Heart left ventricle (tissue), 16 donors: ENCODE measurements at regions not wholly inside any gene's neighbourhood (a gene's known extent, or its start where the extent isn't known, plus 50 kb on each side); places are given as distances from the start of the nearest gene placed in this dataset.

Experiments used
- ATAC-seq, 4 donors: fragments of 200-7000 bp; cut with Tn5 transposase; one replicate each; pipeline ENCODE4 v1.9.1; 2020 to 2022; ENCODE audit warnings: moderate library complexity in 4 of 4, mild to moderate bottlenecking in 3 of 4, moderate number of reproducible peaks in 1 of 4
- DNase-seq, 5 donors: peaks; one replicate each; pipeline ENCODE4 v3.0.0-alpha.2; 2020
- H3K27ac ChIP-seq, 12 donors: fragments of 200-600 bp; sonication (generic) in 4 of 12; one replicate each; pipeline versions ENCODE4 v1.5.0 to v1.8.0; 2016 to 2022; ENCODE audit warnings: mild to moderate bottlenecking in 2 of 12
- H3K27me3 ChIP-seq, 9 donors: fragments of 200-600 bp; sonication (generic) in 2 of 9; one replicate each; pipeline versions ENCODE4 v1.5.1 to v1.8.0; 2016 to 2022; ENCODE audit warnings: mild to moderate bottlenecking in 3 of 9
- H3K36me3 ChIP-seq, 9 donors: fragments of 200-600 bp; sonication (generic) in 2 of 9; one replicate each; pipeline versions ENCODE4 v1.5.0 to v1.8.0; 2018 to 2022; ENCODE audit warnings: mild to moderate bottlenecking in 2 of 9
- H3K4me1 ChIP-seq, 12 donors: fragments of 200-600 bp; sonication (generic) in 4 of 12; one replicate each; pipeline versions ENCODE4 v1.5.0 to v1.8.0; 2016 to 2022; ENCODE audit warnings: mild to moderate bottlenecking in 3 of 12
- H3K4me3 ChIP-seq, 12 donors: fragments of 200-600 bp; sonication (generic) in 4 of 12; one replicate each; pipeline versions ENCODE4 v1.5.0 to v1.8.0; 2017 to 2022; ENCODE audit warnings: mild to moderate bottlenecking in 9 of 12, moderate library complexity in 4 of 12
- H3K9me3 ChIP-seq, 12 donors: fragments of 200-600 bp; sonication (generic) in 4 of 12; one replicate each; pipeline versions ENCODE4 v1.5.0 to v1.8.0; 2016 to 2022; ENCODE audit warnings: mild to moderate bottlenecking in 1 of 12
- CTCF ChIP-seq, 12 donors: fragments of 200-600 bp; sonication (generic) in 4 of 12; IDR thresholded peaks; one replicate each; pipeline versions ENCODE4 v1.5.0 to v1.8.0; 2018 to 2022; ENCODE audit warnings: antibody characterized with exemption in 12 of 12, mild to moderate bottlenecking in 5 of 12
- POLR2A ChIP-seq, 2 donors: fragments of 450-650 bp; IDR thresholded peaks; one replicate each; pipeline ENCODE4 v1.6.1; 2017; ENCODE audit warnings: antibody characterized with exemption in 2 of 2, mild to moderate bottlenecking in 2 of 2, moderate library complexity in 2 of 2
- WGBS, 4 donors: extraction: QIAGEN DNeasy Blood & Tissue Kit in 2 of 4; methylation state at CpG; one replicate each; pipeline versions ENCODE4 v1.1.5 to v1.1.7; 2013 to 2018; 5-methylcytosine and 5-hydroxymethylcytosine counted together
- intact Hi-C, 10 donors: fragments of 100-400 bp; cut with DNase I; formaldehyde crosslinking; loops; one replicate each; pipeline versions ENCODE4 v1.11.1 to v1.14.2; 2022
- donor health status: ischemic (EF 13 %, LVEDD 7.1; RV severe dilation, severe dysfunction).
- donor health status: healthy with polysubstance abuse.
- donor health status: DM: no; HTN: yes; CAD: no.
- donor health status: DM: no; HTN: no; CAD: no.
- donor health status: ischemic (EF 25% LVEDD 6.9; RV normal size, moderate dysfunction).
- donor health status: ischemic (EF 25% LVEDD 5.7; RV mildly dilated, moderate dysfunction).
- donor health status: healthy.
- donor health status: DM: yes; HTN: yes; CAD: no.
- donor health status: ischemic (EF 35%, LVEDD 5.7; RV mildly dilated, moderate dysfunction).
- donor health status: nonischemic (EF 11% LVEDD 7.7; RV severe dilation, severe dysfunction).
- donor health status: DM: yes; HTN: yes; CAD: no.
- donor health status: PGD.
- donor health status: ischemic (EF 29% LVEDD 5.4; RV normal size, mild dysfunction).
- donor health status: nonischemic (EF 23%, LVEDD 6.1; RV moderate dilation, normal function).

DNA sequence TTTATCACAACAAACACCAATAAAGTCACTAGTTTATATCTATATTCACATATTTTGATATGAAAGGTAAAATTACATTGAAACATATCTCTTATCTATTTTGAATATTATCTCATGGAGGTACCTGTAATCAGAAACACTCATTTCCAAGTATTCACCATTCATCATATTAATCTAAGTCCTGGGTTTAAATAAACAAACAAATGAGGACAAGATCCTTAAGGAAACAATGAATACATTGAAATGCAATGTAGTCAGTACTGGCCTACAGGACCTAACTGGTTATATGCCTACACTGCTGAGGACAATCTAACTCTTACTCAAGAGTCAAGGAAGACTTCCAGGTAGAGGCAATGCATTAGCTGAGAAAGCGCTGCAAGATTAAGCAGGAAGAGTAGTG is 1411.9 kb upstream of the RAG2 start:
- no peaks in the 10 kb centered on the region for H3K36me3 ChIP-seq
- ATAC-seq (no peak), DNase-seq (no peak)
- H3K27ac ChIP-seq, result no peak overlapping the region
- intact Hi-C loops, result no loop called here
- H3K9me3 ChIP-seq, result no peaks in the 10 kb centered on the region
- 85 to 97% (median 94%) methylated on average over 1 of the region's 1 CpG for WGBS, 4 donors
- no peaks in the 10 kb centered on the region for H3K27me3 ChIP-seq
- peaks cover 0 to 12% (median 0%) of the 10 kb centered on the region in 12 donors for H3K4me1 ChIP-seq
- TF ChIP-seq CTCF (IDR thresholded peaks at IDR 0.05) (no peak), POLR2A (IDR thresholded peaks at IDR 0.05) (no peak)
- H3K4me3 ChIP-seq, result no peak overlapping the region

GRCh38 chr11:38006466-38006865 is 1408.4 kb upstream of the RAG2 start:
- Histone ChIP-seq H3K4me3 (no peak overlapping the region), H3K27me3 (no peaks in the 10 kb centered on the region), H3K4me1 (no peaks in the 10 kb centered on the region), H3K27ac (no peak overlapping the region), H3K36me3 (no peaks in the 10 kb centered on the region), H3K9me3 (no peaks in the 10 kb centered on the region)
- no peak for ATAC-seq
- DNase-seq, result no peak
- intact Hi-C loops, result no loop called here
- TF ChIP-seq POLR2A (IDR thresholded peaks at IDR 0.05), result no peak
- TF ChIP-seq CTCF (IDR thresholded peaks at IDR 0.05), result no peak

GRCh38 chr11:38005597-38005996 is 1407.6 kb upstream of the RAG2 start:
- DNase-seq (no peak), ATAC-seq (no peak)
- Histone ChIP-seq H3K9me3 (no peaks in the 10 kb centered on the region), H3K4me3 (no peak overlapping the region), H3K36me3 (no peaks in the 10 kb centered on the region), H3K27ac (peak overlapping the region in 1 of 12 donors; percentile 0), H3K4me1 (no peaks in the 10 kb centered on the region), H3K27me3 (no peaks in the 10 kb centered on the region)
- TF ChIP-seq CTCF (IDR thresholded peaks at IDR 0.05), result no peak
- no peak for TF ChIP-seq POLR2A (IDR thresholded peaks at IDR 0.05)
- intact Hi-C loops, result no loop called here
- WGBS, 4 donors, result 44 to 68% (median 62%) methylated on average over 2 of the region's 2 CpGs

DNA sequence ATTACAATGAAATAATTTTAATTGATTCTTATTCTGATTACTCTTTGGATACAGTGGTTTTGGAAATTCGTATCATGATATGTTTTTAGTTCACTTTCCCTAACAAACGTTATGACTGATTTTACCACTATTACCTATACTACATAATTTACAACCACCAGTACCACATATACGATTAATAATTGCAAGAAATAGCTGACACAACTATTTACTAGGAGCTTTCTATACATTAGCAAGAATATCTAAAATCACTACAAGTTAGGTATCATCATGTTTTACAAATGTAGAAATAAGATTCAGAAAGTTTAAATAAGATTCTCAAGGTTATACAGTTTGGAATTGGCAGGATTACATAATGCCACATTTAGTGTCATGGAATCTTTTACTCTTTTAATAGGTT is 1401.1 kb upstream of the RAG2 start:
- Histone ChIP-seq H3K27ac (no peak overlapping the region), H3K4me3 (no peak overlapping the region), H3K36me3 (no peaks in the 10 kb centered on the region), H3K4me1 (no peaks in the 10 kb centered on the region), H3K9me3 (peaks cover 0 to 6% (median 0%) of the 10 kb centered on the region in 12 donors), H3K27me3 (no peaks in the 10 kb centered on the region)
- intact Hi-C loops, result no loop called here
- ATAC-seq (no peak), DNase-seq (no peak)
- TF ChIP-seq POLR2A (IDR thresholded peaks at IDR 0.05), result no peak
- TF ChIP-seq CTCF (IDR thresholded peaks at IDR 0.05), result no peak
- 71 to 86% (median 79%) methylated on average over 3 of the region's 3 CpGs for WGBS, 4 donors
